ENCODE measurements at regions not wholly inside any gene's neighbourhood (a gene's known extent, or its start where the extent isn't known, plus 50 kb on each side); places are given as distances from the start of the nearest gene placed in this dataset.

DNA sequence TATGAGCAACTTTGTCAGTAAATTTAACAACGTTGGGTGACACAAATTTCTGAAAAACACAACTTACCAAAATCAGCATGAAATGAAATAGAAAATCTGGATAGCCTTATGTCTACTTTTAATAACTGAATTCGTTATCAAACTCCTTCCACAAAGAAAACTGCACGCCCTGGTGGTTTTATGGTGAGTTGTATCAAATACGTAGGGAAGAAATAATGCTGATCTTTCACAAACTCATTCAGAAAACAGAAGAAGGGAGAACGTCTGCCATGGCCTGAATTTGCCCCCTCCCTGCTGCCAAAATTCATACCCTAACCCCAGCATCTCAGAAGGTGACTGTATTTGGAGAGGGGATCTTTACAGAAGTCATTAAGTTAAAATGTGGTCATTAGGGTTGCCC lies 50.0 kb upstream of the COL18A1 start:
- TF ChIP-seq, protein P1, sequence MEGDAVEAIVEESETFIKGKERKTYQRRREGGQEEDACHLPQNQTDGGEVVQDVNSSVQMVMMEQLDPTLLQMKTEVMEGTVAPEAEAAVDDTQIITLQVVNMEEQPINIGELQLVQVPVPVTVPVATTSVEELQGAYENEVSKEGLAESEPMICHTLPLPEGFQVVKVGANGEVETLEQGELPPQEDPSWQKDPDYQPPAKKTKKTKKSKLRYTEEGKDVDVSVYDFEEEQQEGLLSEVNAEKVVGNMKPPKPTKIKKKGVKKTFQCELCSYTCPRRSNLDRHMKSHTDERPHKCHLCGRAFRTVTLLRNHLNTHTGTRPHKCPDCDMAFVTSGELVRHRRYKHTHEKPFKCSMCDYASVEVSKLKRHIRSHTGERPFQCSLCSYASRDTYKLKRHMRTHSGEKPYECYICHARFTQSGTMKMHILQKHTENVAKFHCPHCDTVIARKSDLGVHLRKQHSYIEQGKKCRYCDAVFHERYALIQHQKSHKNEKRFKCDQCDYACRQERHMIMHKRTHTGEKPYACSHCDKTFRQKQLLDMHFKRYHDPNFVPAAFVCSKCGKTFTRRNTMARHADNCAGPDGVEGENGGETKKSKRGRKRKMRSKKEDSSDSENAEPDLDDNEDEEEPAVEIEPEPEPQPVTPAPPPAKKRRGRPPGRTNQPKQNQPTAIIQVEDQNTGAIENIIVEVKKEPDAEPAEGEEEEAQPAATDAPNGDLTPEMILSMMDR (conservative IDR thresholded peaks at IDR 0.05; ENCODE audit: low read depth, low read length), result no peak
- TF ChIP-seq MXI1 (IDR thresholded peaks at IDR 0.05; ENCODE audit: borderline replicate concordance, low read depth, low read length) (no peak), SMC3 (IDR thresholded peaks at IDR 0.05; ENCODE audit: low read depth, low read length) (no peak), POLR2A (IDR thresholded peaks at IDR 0.05; ENCODE audit: low read depth, low read length) (no peak), MAZ (IDR thresholded peaks at IDR 0.05; ENCODE audit: borderline replicate concordance, low read depth, low read length) (no peak), CEBPB (IDR thresholded peaks at IDR 0.05; ENCODE audit: low read depth, low read length) (no peak), RAD21 (IDR thresholded peaks at IDR 0.05; ENCODE audit: low read length) (no peak), RFX5 (IDR thresholded peaks at IDR 0.05; ENCODE audit: low read depth, low read length) (no peak), USF2 (IDR thresholded peaks at IDR 0.05; ENCODE audit: low read depth, low read length) (no peak), FOS (IDR thresholded peaks at IDR 0.05; ENCODE audit: low read depth, low read length) (no peak), CHD1 (IDR thresholded peaks at IDR 0.05; ENCODE audit: low read depth, low read length) (no peak), NFE2L2 (IDR thresholded peaks at IDR 0.05; ENCODE audit: low read depth, low read length) (no peak), MAFK (IDR thresholded peaks at IDR 0.05; ENCODE audit: low read depth, low read length) (peak; percentile 60), ELK1 (IDR thresholded peaks at IDR 0.05; ENCODE audit: borderline replicate concordance, low read depth, low read length) (no peak)

Measured in IMR-90 (cell line).